GM19043 (cell line): ENCODE measurements at regions not wholly inside any gene's neighbourhood (a gene's known extent, or its start where the extent isn't known, plus 50 kb on each side); places are given as distances from the start of the nearest gene placed in this dataset.

Experiments
- ATAC-seq: cut with Tn5 transposase; IDR thresholded peaks from one replicate; pipeline ENCODE4 v1.9.1; 2021; ENCODE audit warnings: low read depth; ENCODE audit not compliant: unreplicated experiment

- no peak for ATAC-seq
Measured at GRCh38 chr5:56470007-56470406, 236.9 kb upstream of the ANKRD55 start.

- no peak for ATAC-seq
Measured at GRCh38 chr5:56468277-56468676, 235.1 kb upstream of the ANKRD55 start.

GRCh38 chr5:56467176-56467717 lies 234.1 kb upstream of the ANKRD55 start:
- no peak for ATAC-seq

GRCh38 chr5:56466136-56466816 lies 233.1 kb upstream of the ANKRD55 start:
- no peak for ATAC-seq

GRCh38 chr5:56465769-56466135 lies 232.6 kb upstream of the ANKRD55 start:
- no peak for ATAC-seq

- ATAC-seq = no peak
Measured at GRCh38 chr5:56464935-56465768, 232.0 kb upstream of the ANKRD55 start.

GRCh38 chr5:56463944-56464571 lies 230.9 kb upstream of the ANKRD55 start:
- no peak for ATAC-seq

GRCh38 chr5:56461584-56461983 lies 228.5 kb upstream of the ANKRD55 start:
- no peak for ATAC-seq

GRCh38 chr5:56460681-56461191 lies 227.6 kb upstream of the ANKRD55 start:
- no peak for ATAC-seq

- no peak for ATAC-seq
Measured at GRCh38 chr5:56460195-56460546, 227.0 kb upstream of the ANKRD55 start.

GRCh38 chr5:56459394-56460194 lies 226.5 kb upstream of the ANKRD55 start:
- no peak for ATAC-seq

- ATAC-seq = no peak
Measured at GRCh38 chr5:56457887-56458812, 225.0 kb upstream of the ANKRD55 start.

- no peak for ATAC-seq
Measured at GRCh38 chr5:56456002-56456401, 222.9 kb upstream of the ANKRD55 start.

GRCh38 chr5:56455417-56455816 lies 222.3 kb upstream of the ANKRD55 start:
- no peak for ATAC-seq

- no peak for ATAC-seq
Measured at GRCh38 chr5:56454219-56454862, 221.2 kb upstream of the ANKRD55 start.

- no peak for ATAC-seq
Measured at GRCh38 chr5:56451742-56452141, 218.6 kb upstream of the ANKRD55 start.

GRCh38 chr5:56450766-56451165 lies 217.6 kb upstream of the ANKRD55 start:
- no peak for ATAC-seq

GRCh38 chr5:56449071-56449640 lies 216.0 kb upstream of the ANKRD55 start:
- no peak for ATAC-seq

- no peak for ATAC-seq
Measured at GRCh38 chr5:56447656-56448055, 214.5 kb upstream of the ANKRD55 start.
